ENCODE measurements at regions not wholly inside any gene's neighbourhood (a gene's known extent, or its start where the extent isn't known, plus 50 kb on each side); places are given as distances from the start of the nearest gene placed in this dataset.
A peak's percentile ranks its signal among the peaks of the same experiment; 100 is the strongest.
"Not testable (repeated sequence)": the region's sequence is repeated elsewhere in the genome, so short reads cannot be mapped to it uniquely, and the experiment has no call there.

- TF ChIP-seq CTCF (conservative IDR thresholded peaks at IDR 0.05), result no peak
- H3K4me1 Mint-ChIP-seq, result no peaks in the 10 kb centered on the region
- H3K4me3 Mint-ChIP-seq, result no peak overlapping the region
- DNase-seq (ENCODE audit: low read depth, low spot score), result no peak
- no peaks in the 10 kb centered on the region for H3K27me3 Mint-ChIP-seq (ENCODE audit: low read depth)
- H3K36me3 Mint-ChIP-seq (ENCODE audit: low read depth), result peaks cover 3% of the 10 kb centered on the region
- H3K9me3 Mint-ChIP-seq, result peaks cover 32% of the 10 kb centered on the region
- no peak overlapping the region for H3K27ac Mint-ChIP-seq (ENCODE audit: unreplicated experiment)
Observed at GRCh38 chr3:26090589-26090988, 300.7 kb downstream of the OXSM start.

DNA sequence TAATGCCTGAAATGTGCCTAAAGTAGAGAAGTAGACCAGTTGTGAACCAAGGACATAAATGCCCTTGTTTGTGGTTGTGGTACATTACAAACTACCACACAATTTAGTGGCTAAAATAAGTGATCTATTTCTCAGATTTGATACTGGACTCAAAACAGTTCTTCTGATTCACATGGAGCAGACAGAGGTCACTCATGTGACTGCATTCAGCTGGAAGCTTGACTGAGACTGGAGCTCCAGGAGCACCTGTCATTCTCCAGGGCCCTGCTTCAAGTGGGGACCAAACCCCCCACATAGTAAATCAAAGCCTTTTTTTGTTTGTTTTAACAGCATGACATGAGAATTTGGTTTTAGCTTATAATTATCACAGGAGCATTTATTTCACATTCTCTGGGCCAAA, 301.2 kb downstream of the OXSM start:
- peaks cover 34% of the 10 kb centered on the region for H3K9me3 Mint-ChIP-seq
- H3K4me3 Mint-ChIP-seq, result no peak overlapping the region
- DNase-seq (ENCODE audit: low read depth, low spot score), result no peak
- no peaks in the 10 kb centered on the region for H3K4me1 Mint-ChIP-seq
- H3K27me3 Mint-ChIP-seq (ENCODE audit: low read depth), result no peaks in the 10 kb centered on the region
- H3K36me3 Mint-ChIP-seq (ENCODE audit: low read depth), result peaks cover 3% of the 10 kb centered on the region
- TF ChIP-seq CTCF (conservative IDR thresholded peaks at IDR 0.05), result no peak
- peak overlapping the region; percentile 12 for H3K27ac Mint-ChIP-seq (ENCODE audit: unreplicated experiment)

- no peak for TF ChIP-seq CTCF (conservative IDR thresholded peaks at IDR 0.05)
Observed at GRCh38 chr3:26091626-26092025, 301.7 kb downstream of the OXSM start.

DNA sequence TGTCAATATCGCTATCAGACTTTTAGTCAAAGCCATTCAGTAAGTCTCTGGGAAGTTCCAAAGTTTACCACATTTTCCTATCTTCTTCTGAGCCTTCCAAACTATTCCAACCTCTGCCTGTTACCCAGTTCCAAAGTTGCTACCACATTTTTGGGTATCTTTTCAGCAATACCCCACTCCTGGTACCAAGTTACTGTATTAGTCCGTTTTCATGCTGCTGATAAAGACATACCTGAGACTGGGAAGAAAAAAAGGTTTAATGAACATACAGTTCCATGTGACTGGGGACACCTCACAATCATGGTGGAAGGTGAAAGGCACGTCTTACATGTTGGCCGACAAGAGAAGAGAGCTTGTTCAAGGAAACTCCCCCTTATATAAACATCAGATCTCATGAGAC, 307.2 kb downstream of the OXSM start:
- H3K27ac Mint-ChIP-seq (ENCODE audit: unreplicated experiment); H3K4me3 Mint-ChIP-seq; H3K4me1 Mint-ChIP-seq; H3K36me3 Mint-ChIP-seq (ENCODE audit: low read depth); H3K27me3 Mint-ChIP-seq (ENCODE audit: low read depth); DNase-seq (ENCODE audit: low read depth, low spot score): not testable (repeated sequence)
- H3K9me3 Mint-ChIP-seq, result peaks cover 27% of the 10 kb centered on the region

More at GRCh38 chr3:26091626-26092025, 301.7 kb downstream of the OXSM start:
- Mint-ChIP-seq H3K27me3 (ENCODE audit: low read depth) (no peaks in the 10 kb centered on the region), H3K27ac (ENCODE audit: unreplicated experiment) (no peak overlapping the region), H3K36me3 (ENCODE audit: low read depth) (peaks cover 3% of the 10 kb centered on the region), H3K4me3 (no peak overlapping the region), H3K4me1 (no peaks in the 10 kb centered on the region), H3K9me3 (peaks cover 31% of the 10 kb centered on the region)
- no peak for DNase-seq (ENCODE audit: low read depth, low spot score)

DNA sequence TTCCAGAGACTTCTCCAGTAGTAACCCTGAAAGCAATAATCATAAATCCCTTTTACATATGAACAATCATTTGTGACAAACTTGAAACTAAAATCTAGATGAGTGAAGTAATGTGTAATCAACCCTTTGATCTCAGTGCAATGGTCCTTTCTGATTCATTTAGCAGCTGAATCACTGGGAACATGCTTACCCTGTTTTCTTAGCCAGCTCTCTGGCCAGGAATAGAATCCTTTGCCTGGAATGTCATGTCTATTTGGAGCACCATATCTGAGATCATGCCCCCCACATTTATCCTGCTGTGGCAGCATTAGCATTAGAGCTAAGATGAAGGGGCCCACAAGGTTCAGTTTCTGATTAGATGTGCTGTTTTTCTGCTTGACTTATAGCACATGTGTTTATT, 309.8 kb downstream of the OXSM start:
- peaks cover 19% of the 10 kb centered on the region for H3K9me3 Mint-ChIP-seq
- H3K4me1 Mint-ChIP-seq, result no peaks in the 10 kb centered on the region
- H3K27me3 Mint-ChIP-seq (ENCODE audit: low read depth), result no peaks in the 10 kb centered on the region
- no peak overlapping the region for H3K27ac Mint-ChIP-seq (ENCODE audit: unreplicated experiment)
- no peak overlapping the region for H3K4me3 Mint-ChIP-seq
- H3K36me3 Mint-ChIP-seq (ENCODE audit: low read depth), result peaks cover 8% of the 10 kb centered on the region
- DNase-seq (ENCODE audit: low read depth, low spot score), result no peak
- TF ChIP-seq CTCF (conservative IDR thresholded peaks at IDR 0.05), result no peak

- no peak overlapping the region for H3K4me3 Mint-ChIP-seq
- TF ChIP-seq CTCF (conservative IDR thresholded peaks at IDR 0.05), result no peak
- DNase-seq (ENCODE audit: low read depth, low spot score), result no peak
- no peak overlapping the region for H3K27ac Mint-ChIP-seq (ENCODE audit: unreplicated experiment)
- H3K36me3 Mint-ChIP-seq (ENCODE audit: low read depth), result peaks cover 6% of the 10 kb centered on the region
- H3K27me3 Mint-ChIP-seq (ENCODE audit: low read depth), result no peaks in the 10 kb centered on the region
- peaks cover 17% of the 10 kb centered on the region for H3K9me3 Mint-ChIP-seq
- no peaks in the 10 kb centered on the region for H3K4me1 Mint-ChIP-seq
Observed at GRCh38 chr3:26100176-26100575, 310.3 kb downstream of the OXSM start.

Data from neural crest cell (in vitro differentiated cells).